Superior temporal gyrus (tissue), 1 donor: ENCODE measurements at regions not wholly inside any gene's neighbourhood (a gene's known extent, or its start where the extent isn't known, plus 50 kb on each side); places are given as distances from the start of the nearest gene placed in this dataset.

Source experiments
- DNase-seq: peaks from one replicate; pipeline ENCODE4 v3.0.0-alpha.2; 2016; ENCODE audit errors: extremely low spot score

DNA sequence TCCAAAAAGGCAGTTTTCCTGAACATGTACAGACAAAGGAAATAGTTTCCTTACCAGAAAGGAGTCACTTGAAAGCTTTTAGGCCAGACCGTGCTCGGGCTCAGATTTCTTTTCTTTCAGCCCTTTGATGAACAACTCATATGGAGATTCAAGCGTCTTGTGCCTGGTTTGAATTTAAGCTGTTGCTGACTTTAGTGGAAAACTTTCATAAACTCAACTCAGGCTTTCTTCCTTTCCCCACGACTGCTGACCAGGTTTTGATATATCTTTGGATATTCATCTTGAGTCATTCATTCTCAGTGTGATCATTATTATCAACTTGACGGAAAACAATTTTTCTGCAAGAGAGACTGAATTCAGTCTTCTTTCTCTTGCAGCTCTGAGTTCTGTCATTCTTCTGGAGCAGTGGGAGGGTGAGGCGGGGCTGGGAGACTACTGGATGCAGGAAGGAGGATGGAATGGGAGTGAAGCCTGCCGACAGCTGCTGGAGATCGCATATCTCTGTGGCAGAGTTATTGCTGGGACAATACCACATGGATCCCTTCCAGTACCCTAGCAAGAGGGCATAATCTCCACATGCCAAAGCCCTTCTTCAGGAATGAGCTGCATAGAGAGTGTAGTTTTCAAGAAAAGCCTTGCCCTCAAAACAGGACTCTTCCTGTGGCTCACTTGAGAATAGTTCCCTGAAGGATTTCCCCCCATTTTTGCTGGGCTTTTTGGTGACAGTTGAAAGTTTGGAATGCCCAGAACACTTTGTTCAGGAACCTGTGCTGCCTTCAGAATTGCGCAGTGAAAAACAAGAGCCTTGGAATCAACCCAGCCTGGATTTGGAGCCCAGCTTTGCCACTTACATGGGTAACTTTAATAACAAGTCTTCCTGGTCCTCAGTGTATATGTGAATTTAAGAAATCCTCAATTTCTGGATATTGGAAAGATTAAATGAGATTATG is 364.4 kb downstream of the ZNF521 start:
- peak; percentile 16 for DNase-seq

DNA sequence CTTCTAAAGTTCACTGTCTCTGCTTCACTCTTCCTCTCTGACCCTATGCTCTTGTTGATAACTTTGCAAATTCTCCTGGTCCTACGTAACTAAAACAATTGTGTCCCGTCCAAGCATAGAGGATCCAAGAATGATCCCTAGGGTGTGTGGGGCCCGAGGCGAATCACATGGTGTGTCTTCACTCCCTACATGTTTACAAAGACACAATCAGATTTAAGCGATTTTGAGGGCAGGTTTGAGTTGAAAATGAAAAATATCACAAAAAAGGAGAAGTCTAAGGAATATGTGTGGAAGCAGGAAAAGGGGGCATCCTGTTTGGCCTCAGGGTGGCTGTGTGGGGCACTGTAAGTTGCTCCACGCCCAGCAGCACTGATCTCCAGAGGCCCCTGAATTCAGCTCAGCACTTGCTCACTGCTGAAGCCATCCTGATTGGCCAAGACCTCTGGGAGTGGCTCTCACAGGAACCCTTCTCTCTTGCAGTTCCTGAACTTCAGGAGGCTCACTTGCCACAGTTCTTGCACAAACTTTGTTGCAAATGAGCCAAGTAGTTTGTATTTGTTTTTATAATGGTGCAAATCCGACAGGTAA is 363.6 kb downstream of the ZNF521 start:
- no peak for DNase-seq

DNA sequence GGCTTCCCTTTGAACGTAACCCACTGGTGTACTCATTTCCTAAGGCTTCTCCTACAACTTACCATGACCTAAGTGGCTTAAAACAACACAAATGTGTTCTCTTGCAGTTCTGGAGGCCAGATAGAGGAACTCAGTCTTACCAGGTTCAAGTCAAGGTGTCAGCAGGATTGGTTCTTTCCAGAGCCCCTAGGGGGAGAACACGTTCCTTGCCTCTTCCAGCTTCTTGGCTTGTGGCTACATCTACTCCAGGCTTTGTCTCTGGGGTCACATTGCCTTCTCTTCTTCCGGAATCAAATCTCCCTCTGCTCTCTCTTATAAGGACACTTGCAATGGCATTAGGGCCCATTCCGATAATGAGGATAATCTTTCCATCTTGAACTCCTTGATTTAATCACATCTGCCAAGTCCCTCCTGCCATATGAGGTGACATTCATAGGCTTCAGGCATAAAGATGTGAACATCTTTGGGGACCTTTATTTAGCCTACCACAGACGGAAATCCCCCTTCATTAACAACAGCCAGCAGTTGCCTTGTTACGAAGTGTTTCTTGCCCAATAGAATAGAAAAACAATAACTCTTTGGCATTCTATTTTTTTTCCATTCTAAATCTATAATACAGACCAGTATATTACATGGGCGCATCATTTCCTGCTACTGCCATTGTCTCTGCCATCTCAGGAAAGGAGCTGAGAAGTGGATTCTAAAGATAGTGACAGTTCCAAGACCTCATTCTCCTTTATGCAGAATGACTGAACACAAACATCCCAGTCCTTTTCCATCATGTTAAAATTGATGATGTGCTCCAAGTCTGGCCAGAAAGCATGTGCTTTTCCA is 362.0 kb downstream of the ZNF521 start:
- no peak for DNase-seq

DNA sequence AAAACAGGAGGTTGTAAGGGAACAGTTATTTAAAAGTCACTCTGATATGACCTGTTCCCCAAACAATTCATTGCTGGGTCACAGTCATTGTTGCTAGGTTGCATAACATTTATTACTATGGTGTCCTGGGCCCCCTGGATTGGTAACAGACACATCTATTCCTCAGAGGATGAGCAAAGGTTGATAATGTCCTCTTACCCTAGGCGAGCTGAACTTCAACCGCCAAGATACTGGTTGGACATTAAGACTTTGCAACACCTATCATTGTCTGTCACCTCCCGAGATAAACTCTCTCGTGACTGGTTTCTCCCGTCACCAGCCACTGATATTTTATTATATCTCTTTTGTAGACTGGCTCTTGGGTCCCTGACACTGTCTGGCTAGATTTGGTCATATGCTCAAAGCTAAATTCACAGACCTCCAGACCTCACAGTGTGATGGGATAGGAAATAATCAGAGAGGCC is 361.3 kb downstream of the ZNF521 start:
- DNase-seq: no peak

DNA sequence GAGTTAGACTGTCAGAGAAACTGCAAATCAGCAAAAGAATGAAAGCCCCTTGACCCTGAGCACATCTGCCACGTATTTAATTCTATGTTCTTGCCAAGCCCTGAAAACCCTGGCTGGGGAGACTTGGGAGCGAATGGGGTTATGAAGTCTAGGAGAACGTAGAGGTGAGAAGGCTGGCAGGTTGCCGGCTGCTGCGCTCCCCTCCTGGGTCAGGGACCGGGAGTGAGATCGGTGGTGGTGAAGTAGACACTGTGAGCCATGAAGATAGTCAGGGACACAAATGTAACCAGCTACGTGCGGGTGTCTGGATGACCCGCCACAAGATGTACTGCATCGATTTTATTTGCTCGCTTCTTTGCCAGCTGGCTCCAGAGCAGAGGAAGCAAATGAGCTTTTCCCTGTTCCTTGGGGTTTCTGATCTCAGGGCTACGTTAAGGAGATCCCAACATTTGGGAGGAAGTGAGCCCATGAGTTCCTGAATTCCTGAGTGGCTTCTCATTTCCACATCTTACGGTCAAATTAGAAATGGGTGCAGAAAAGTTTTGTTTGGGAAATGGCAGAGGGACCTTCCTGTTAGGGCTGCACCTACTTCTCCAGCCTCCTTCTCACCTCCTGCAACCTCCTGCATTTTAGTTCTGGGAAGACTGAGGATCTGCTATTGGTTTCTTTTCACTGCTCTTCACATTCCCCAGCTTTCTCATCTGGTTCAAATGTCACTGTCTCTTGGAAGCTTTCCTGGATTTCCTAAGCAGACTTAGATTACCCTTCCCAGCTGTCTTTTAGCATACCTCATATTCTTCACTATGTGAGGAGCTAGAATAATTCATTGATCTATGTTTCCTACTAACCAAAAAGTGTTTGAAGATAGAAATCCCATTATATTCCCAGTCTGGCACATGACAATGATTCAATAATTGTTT is 360.6 kb downstream of the ZNF521 start:
- no peak for DNase-seq

DNA sequence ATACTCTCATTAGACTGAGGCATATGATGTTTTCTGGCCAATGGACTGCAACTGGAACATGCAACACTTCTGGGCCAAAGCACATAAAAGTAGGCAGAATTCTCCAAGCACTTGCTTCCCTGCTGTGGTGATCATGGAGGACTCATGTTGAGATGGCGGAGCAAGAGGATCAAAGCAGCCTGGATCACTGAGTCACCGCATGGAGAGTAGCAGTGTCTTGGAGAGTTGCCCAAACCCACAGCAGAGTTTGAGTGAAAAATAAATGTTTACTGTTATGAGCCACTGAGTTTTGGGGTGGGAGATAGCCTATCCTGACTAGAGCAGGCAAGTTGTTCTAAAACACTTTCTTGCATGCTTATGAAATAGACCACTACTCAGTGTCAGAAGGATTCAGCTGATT is 359.5 kb downstream of the ZNF521 start:
- no peak for DNase-seq

DNA sequence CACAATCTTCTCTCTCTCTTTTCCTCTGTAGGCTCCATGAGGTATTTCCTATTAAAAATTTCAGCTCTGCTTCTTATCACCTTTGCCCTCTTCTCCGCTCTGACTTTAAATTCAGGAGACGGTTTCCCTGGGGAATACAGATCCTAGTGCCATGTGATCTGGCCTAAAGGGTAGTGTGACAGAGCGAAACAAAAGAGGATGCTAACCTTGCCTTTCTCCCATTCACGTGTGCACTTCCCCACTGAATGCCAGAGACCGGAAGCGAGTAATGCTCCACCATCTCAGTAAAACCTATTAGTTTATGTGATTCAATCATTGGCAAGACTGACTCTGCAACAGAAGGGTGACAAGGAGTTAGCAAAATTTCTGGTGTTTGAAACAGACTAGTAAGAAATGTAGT is 358.3 kb downstream of the ZNF521 start:
- DNase-seq: no peak

DNA sequence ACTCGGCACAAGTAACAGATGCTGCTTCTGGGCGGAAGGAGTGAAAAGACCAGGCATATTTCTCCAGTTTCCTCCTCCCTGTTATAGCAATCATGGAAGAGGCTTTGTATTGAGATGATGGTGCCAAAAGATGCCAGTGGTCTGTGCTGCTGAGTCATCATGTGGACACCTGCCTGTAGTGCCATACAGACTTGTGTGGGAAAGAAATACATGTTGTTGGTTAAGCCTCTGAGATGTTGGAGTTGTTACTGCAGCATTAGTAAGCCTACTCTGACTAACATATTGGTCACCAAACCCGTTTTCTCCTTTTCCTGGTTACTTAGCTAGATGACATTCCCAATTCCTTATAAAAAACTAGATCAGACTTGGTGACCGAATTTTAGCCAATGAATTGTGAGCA is 356.9 kb downstream of the ZNF521 start:
- DNase-seq: no peak

DNA sequence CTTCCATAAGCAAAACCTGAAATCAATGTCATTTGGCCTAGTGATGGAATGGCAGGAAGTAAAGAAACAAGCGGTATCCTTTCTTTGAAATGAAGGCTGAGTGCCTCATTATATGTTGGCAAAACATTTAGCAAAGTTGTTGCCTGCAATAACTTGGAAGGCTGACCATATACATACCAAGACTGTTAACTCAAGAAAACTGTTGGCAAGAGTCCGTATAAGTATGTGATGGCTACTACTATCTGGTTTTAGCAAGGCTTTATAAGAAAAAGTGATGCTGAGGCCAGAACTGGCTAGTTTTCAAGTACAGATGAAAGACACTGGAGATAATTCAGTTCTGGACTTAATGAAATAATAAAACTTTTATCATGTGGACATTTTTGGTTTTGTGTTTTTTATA is 356.2 kb downstream of the ZNF521 start:
- DNase-seq: no peak

DNA sequence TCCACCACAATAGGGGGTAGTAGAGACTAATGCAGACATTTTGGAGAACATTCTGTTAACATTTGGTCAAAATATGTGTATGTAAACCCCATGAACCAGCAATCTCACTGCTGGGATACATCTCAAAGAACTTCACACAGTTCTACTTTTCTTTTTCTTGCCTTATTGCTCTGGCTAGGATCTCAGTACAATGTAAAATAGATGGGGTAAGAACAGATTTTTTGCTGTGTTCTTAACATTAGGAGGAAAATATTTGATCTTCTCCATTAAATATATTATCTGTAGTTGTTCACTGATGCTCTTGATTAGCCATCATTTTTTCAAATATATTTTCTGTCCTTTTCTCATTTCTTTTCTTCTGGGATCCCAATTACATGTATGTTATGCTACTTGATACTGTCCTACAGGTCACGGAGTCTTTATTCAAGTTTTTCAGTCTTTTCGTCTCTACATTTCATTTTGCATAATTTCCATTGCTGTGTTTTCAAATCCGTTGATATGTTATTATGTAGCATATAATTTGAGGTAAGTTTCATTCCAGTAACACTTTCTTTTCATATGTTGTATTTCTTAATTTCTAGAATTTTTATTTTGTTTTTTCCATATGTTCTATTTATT is 352.2 kb downstream of the ZNF521 start:
- no peak for DNase-seq

DNA sequence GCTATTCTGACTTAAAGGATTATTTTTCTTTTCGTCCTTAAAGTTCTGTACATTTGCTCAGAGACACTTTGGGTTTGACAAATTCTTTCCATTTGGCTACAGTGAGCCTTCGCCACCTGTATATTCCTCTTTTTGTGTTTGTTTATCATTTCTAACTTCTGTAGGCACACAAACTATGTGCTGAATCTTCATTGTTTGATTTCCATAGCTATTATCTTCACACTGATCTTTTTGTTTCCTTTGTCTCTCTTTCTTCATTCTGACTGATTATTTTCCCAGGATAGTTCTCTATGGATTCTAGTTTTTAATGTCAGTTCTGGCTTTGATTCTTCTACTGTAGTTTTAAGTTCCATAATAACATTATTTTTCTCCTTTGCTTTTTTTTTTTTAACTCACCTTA is 350.2 kb downstream of the ZNF521 start:
- DNase-seq: no peak

DNA sequence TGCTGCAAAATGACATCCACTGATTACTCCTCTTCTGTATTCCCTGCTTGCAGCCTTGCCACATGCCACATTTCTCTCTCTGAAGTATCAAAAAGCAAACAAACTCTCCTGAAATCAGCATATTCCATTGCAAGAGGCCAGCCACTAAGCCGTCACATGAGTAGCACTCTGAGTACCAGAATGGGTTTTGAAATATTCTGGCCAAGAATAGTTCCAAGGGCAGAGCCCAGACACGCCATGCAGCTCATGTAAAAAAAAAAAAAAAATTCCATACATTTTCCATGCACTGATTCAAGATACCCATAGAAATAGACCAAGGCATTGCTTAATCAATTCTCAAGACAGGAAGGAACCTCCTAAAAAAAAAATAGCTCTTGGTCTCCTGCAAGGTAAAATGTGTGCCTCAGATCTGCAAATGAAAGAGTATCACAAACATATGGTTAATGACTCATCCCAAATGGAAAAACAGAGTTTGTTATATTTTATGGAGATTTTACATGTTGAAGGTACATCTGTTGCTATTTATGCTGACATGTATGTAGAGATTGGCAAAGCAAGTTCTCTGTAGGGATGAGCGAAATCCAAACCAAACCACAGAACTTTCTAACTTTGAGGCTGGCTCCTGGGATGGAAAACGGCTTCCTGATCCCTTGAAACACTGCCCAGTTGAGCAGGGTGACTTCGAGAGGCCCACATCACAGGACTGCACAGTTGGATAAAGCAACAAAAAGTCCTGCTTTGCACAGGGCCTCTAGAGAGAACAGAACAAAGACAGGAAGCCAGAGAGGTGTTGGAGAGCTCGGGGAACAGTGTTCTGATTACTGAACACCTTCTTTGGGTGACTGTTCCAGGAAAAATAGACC is 346.2 kb downstream of the ZNF521 start:
- no peak for DNase-seq

DNA sequence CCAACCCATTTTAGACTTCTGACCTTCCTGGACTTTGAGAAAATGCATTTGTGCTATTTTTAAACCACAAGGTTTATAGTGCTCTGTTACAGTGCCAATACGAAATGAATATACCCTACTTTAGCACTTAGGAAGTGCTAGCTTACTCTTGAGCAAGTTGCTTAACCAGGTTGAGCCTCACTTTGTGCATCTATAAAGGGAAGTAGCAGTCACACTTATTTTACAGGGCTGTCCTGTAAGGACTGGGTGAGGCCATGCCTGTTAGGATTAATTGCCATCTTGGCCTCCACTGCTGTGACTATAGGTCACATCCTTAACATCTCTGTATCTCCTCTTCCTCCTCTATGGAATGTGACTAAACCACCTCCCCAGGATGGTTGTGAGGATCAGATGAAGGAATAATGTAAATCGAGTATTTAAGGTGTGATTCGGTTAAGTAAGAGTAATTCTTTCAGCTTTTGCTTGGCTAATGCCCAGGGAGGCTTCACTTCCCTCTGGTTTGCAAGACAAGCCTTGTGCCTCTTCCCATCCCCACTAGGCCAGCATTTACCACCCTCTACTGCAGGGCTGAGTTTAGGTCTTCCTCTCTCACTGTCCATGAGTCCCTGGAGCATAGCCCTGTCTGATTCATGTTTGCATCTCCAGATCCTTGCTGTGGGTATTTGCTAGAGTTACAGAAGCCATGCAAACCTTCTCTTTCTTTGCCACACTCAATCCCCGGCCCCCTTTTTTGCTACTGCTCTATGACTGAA is 341.2 kb downstream of the ZNF521 start:
- DNase-seq: no peak
